ENCODE measurements at regions not wholly inside any gene's neighbourhood (a gene's known extent, or its start where the extent isn't known, plus 50 kb on each side); places are given as distances from the start of the nearest gene placed in this dataset.

- no peak overlapping the region for H3K27ac ChIP-seq (ENCODE audit: low read depth, low read length, poor library complexity, severe bottlenecking)
- no peaks in the 10 kb centered on the region for H3K4me1 ChIP-seq (ENCODE audit: insufficient read depth, low read length, poor library complexity, severe bottlenecking)
- no peaks in the 10 kb centered on the region for H3K27me3 ChIP-seq (replicated peaks; ENCODE audit: insufficient read depth, low read depth, low read length, poor library complexity)
- ChIA-PET CTCF (interaction anchor here (0.5 kb wide), 1 partner anchor 155 kb away, joined by 7 read pairs; no protein-coding TSS in a partner anchor), POLR2A (ENCODE audit: low non-redundant PET) (no interaction called here)
- intact Hi-C loops (cut with micrococcal nuclease; ENCODE audit: unreplicated experiment): no loop called here
- H3K36me3 ChIP-seq (ENCODE audit: insufficient read depth, low read length, poor library complexity, severe bottlenecking): no peaks in the 10 kb centered on the region
- no peak for TF ChIP-seq EZH2 (IDR thresholded peaks at IDR 0.05; ENCODE audit: borderline replicate concordance, low read depth, low read length, poor library complexity, severe bottlenecking)
- no peak for TF ChIP-seq CTCF (conservative IDR thresholded peaks at IDR 0.05; ENCODE audit: low read depth, low read length)
- DNase-seq (ENCODE audit: low spot score): no peak
- no peak overlapping the region for H3K4me3 ChIP-seq (ENCODE audit: low read depth, low read length, poor library complexity, severe bottlenecking)
- H3K9me3 ChIP-seq (ENCODE audit: low read depth, low read length, poor library complexity, severe bottlenecking): no peaks in the 10 kb centered on the region
- no TSS peak for BruUV-seq (replicated peaks)
Observed at GRCh38 chr15:100711516-100712021, 109.2 kb downstream of the ASB7 start.

- H3K9me3 ChIP-seq (ENCODE audit: low read depth, low read length, poor library complexity, severe bottlenecking): no peaks in the 10 kb centered on the region
- ChIA-PET CTCF (no interaction called here), POLR2A (ENCODE audit: low non-redundant PET) (no interaction called here)
- no TSS peak for BruUV-seq (replicated peaks)
- H3K36me3 ChIP-seq (ENCODE audit: insufficient read depth, low read length, poor library complexity, severe bottlenecking): no peaks in the 10 kb centered on the region
- intact Hi-C loops (cut with micrococcal nuclease; ENCODE audit: unreplicated experiment): no loop called here
- H3K4me3 ChIP-seq (ENCODE audit: low read depth, low read length, poor library complexity, severe bottlenecking): no peak overlapping the region
- DNase-seq (ENCODE audit: low spot score): no peak
- TF ChIP-seq EZH2 (IDR thresholded peaks at IDR 0.05; ENCODE audit: borderline replicate concordance, low read depth, low read length, poor library complexity, severe bottlenecking) (no peak), CTCF (conservative IDR thresholded peaks at IDR 0.05; ENCODE audit: low read depth, low read length) (no peak)
- no peaks in the 10 kb centered on the region for H3K27me3 ChIP-seq (replicated peaks; ENCODE audit: insufficient read depth, low read depth, low read length, poor library complexity)
- H3K27ac ChIP-seq (ENCODE audit: low read depth, low read length, poor library complexity, severe bottlenecking): no peak overlapping the region
- no peaks in the 10 kb centered on the region for H3K4me1 ChIP-seq (ENCODE audit: insufficient read depth, low read length, poor library complexity, severe bottlenecking)
Observed at GRCh38 chr15:100712226-100712625, 109.8 kb downstream of the ASB7 start.

- no peaks in the 10 kb centered on the region for H3K9me3 ChIP-seq (ENCODE audit: low read depth, low read length, poor library complexity, severe bottlenecking)
- POLR2A ChIA-PET (ENCODE audit: low non-redundant PET): no interaction called here
- H3K27ac ChIP-seq (ENCODE audit: low read depth, low read length, poor library complexity, severe bottlenecking): no peak overlapping the region
- intact Hi-C loops (cut with micrococcal nuclease; ENCODE audit: unreplicated experiment): no loop called here
- H3K4me3 ChIP-seq (ENCODE audit: low read depth, low read length, poor library complexity, severe bottlenecking): no peak overlapping the region
- H3K4me1 ChIP-seq (ENCODE audit: insufficient read depth, low read length, poor library complexity, severe bottlenecking): no peaks in the 10 kb centered on the region
- CTCF ChIA-PET: no interaction called here
- BruUV-seq (replicated peaks): no TSS peak
- DNase-seq (ENCODE audit: low spot score): no peak
- no peaks in the 10 kb centered on the region for H3K27me3 ChIP-seq (replicated peaks; ENCODE audit: insufficient read depth, low read depth, low read length, poor library complexity)
- no peak for TF ChIP-seq CTCF (conservative IDR thresholded peaks at IDR 0.05; ENCODE audit: low read depth, low read length)
- no peak for TF ChIP-seq EZH2 (IDR thresholded peaks at IDR 0.05; ENCODE audit: borderline replicate concordance, low read depth, low read length, poor library complexity, severe bottlenecking)
- H3K36me3 ChIP-seq (ENCODE audit: insufficient read depth, low read length, poor library complexity, severe bottlenecking): no peaks in the 10 kb centered on the region
Observed at GRCh38 chr15:100713163-100713867, 110.9 kb downstream of the ASB7 start.
